WTC11 (cell line): ENCODE measurements at regions not wholly inside any gene's neighbourhood (a gene's known extent, or its start where the extent isn't known, plus 50 kb on each side); places are given as distances from the start of the nearest gene placed in this dataset.

Source experiments
- ATAC-seq: fragments of 200-7000 bp; cut with Tn5 transposase; 2 replicates; pipeline ENCODE4 v1.10.0; 2021; ENCODE audit warnings: mild to moderate bottlenecking, moderate library complexity
- CTCF ChIA-PET: fragments of 300-600 bp; sonication (Branson Sonifier 250); formaldehyde crosslinking; loops from one replicate; lab custom pipeline; 2021; ENCODE audit warnings: antibody characterized with exemption; lab: Charles Lee
- POLR2A ChIA-PET: fragments of 350-600 bp; sonication (Branson Sonifier 250); formaldehyde crosslinking; loops from one replicate; lab custom pipeline; 2021; ENCODE audit warnings: antibody characterized with exemption; lab: Charles Lee
- DNase-seq: peaks from one replicate; pipeline ENCODE4 v3.0.0; 2021; ENCODE audit warnings: low spot score
- H3K27ac Mint-ChIP-seq: 2 replicates; pipeline ENCODE4 v1.8.0; 2021; ENCODE audit warnings: mixed read lengths
- H3K27me3 Mint-ChIP-seq: 2 replicates; pipeline ENCODE4 v1.8.0; 2021; ENCODE audit warnings: low read depth, mild to moderate bottlenecking, moderate library complexity, mixed read lengths
- H3K36me3 Mint-ChIP-seq: 2 replicates; pipeline ENCODE4 v1.8.0; 2021; ENCODE audit warnings: mixed read lengths
- H3K4me1 Mint-ChIP-seq: 2 replicates; pipeline ENCODE4 v1.8.0; 2022; ENCODE audit warnings: mixed read lengths
- H3K4me3 Mint-ChIP-seq: 2 replicates; pipeline ENCODE4 v1.8.0; 2021; ENCODE audit warnings: mild to moderate bottlenecking, moderate library complexity, mixed read lengths
- H3K9me3 Mint-ChIP-seq: 2 replicates; pipeline ENCODE4 v1.8.0; 2021; ENCODE audit warnings: mixed read lengths
- FOXP1 ChIP-seq: sonication (generic); formaldehyde crosslinking; IDR thresholded peaks from 2 replicates; pipeline ENCODE4 v1.8.0; 2022; ENCODE audit warnings: missing genetic modification reagents, mild to moderate bottlenecking, moderate library complexity, borderline replicate concordance
- JAZF1 ChIP-seq: fragments of 250-450 bp; sonication (Bioruptor Pico); IDR thresholded peaks from 2 replicates; pipeline ENCODE4 v1.9.0; 2021; ENCODE audit warnings: moderate library complexity, mild to moderate bottlenecking, inconsistent platforms
- JUN ChIP-seq: sonication (generic); formaldehyde crosslinking; IDR thresholded peaks from 2 replicates; pipeline ENCODE4 v1.8.0; 2023; ENCODE audit warnings: mild to moderate bottlenecking, missing genetic modification reagents
- MAX ChIP-seq: sonication (generic); formaldehyde crosslinking; IDR thresholded peaks from 2 replicates; pipeline ENCODE4 v1.8.0; 2022; ENCODE audit warnings: mild to moderate bottlenecking, missing genetic modification reagents
- MLX ChIP-seq: sonication (generic); formaldehyde crosslinking; IDR thresholded peaks from 2 replicates; pipeline ENCODE4 v1.8.1; 2023; ENCODE audit warnings: mild to moderate bottlenecking, missing genetic modification reagents, moderate library complexity
- NFE2L1 ChIP-seq: sonication (generic); formaldehyde crosslinking; IDR thresholded peaks from 2 replicates; pipeline ENCODE4 v1.8.1; 2023; ENCODE audit warnings: missing genetic modification reagents
- NR2C2 ChIP-seq: sonication (generic); formaldehyde crosslinking; IDR thresholded peaks from 2 replicates; pipeline ENCODE4 v1.8.0; 2022; ENCODE audit warnings: mild to moderate bottlenecking, missing genetic modification reagents
- NR3C1 ChIP-seq: sonication (generic); formaldehyde crosslinking; conservative IDR thresholded peaks from 2 replicates; pipeline ENCODE4 v1.8.1; 2023; ENCODE audit warnings: low read depth, mild to moderate bottlenecking, missing genetic modification reagents
- PRDM15 ChIP-seq: sonication (generic); formaldehyde crosslinking; IDR thresholded peaks from 2 replicates; pipeline ENCODE4 v1.8.0; 2022; ENCODE audit warnings: missing genetic modification reagents
- SMAD3 ChIP-seq: sonication (generic); formaldehyde crosslinking; IDR thresholded peaks from 2 replicates; pipeline ENCODE4 v1.8.0; 2022; ENCODE audit warnings: missing genetic modification reagents, mild to moderate bottlenecking, borderline replicate concordance
- SOX15 ChIP-seq: fragments of 250-450 bp; sonication (Bioruptor Pico); IDR thresholded peaks from 2 replicates; pipeline ENCODE4 v1.9.0; 2021; ENCODE audit warnings: mild to moderate bottlenecking
- SP1 ChIP-seq: sonication (generic); formaldehyde crosslinking; conservative IDR thresholded peaks from 2 replicates; pipeline ENCODE4 v1.8.1; 2022; ENCODE audit warnings: missing genetic modification reagents
- TCF7 ChIP-seq: sonication (generic); formaldehyde crosslinking; IDR thresholded peaks from 2 replicates; pipeline ENCODE4 v1.8.0; 2022; ENCODE audit warnings: mild to moderate bottlenecking, low read depth, missing genetic modification reagents, moderate library complexity
- TEAD1 ChIP-seq: sonication (generic); formaldehyde crosslinking; IDR thresholded peaks from 2 replicates; pipeline ENCODE4 v1.8.0; 2022; ENCODE audit warnings: mild to moderate bottlenecking, missing genetic modification reagents
- TP53 ChIP-seq: sonication (generic); formaldehyde crosslinking; IDR thresholded peaks from 2 replicates; pipeline ENCODE4 v1.8.1; 2023; ENCODE audit warnings: mild to moderate bottlenecking, missing genetic modification reagents
- ZNF263 ChIP-seq: sonication (generic); formaldehyde crosslinking; IDR thresholded peaks from 2 replicates; pipeline ENCODE4 v1.8.1; 2022; ENCODE audit warnings: low read depth, mild to moderate bottlenecking, moderate library complexity, missing genetic modification reagents
- ZNF396 ChIP-seq: fragments of 250-450 bp; sonication (Bioruptor Pico); IDR thresholded peaks from 2 replicates; pipeline ENCODE4 v1.8.0; 2021; ENCODE audit warnings: mild to moderate bottlenecking, moderate library complexity, borderline replicate concordance
- ZNF423 ChIP-seq: fragments of 250-450 bp; sonication (Bioruptor Pico); IDR thresholded peaks from 2 replicates; pipeline ENCODE4 v2.1.2; 2022; ENCODE audit warnings: mild to moderate bottlenecking, moderate library complexity

GRCh38 chr12:77401770-77402081 is 336.4 kb upstream of the E2F7 start (continued):
- TF ChIP-seq MLX (CRISPR knock-in tag), result no peak
- no peak for TF ChIP-seq FOXP1 (CRISPR knock-in tag)

- no peaks in the 10 kb centered on the region for H3K36me3 Mint-ChIP-seq
- no peaks in the 10 kb centered on the region for H3K9me3 Mint-ChIP-seq
- POLR2A ChIA-PET, result no interaction called here
- CTCF ChIA-PET, result no interaction called here
- no peaks in the 10 kb centered on the region for H3K27me3 Mint-ChIP-seq
- no peak overlapping the region for H3K27ac Mint-ChIP-seq
- H3K4me3 Mint-ChIP-seq, result no peak overlapping the region
- H3K4me1 Mint-ChIP-seq, result peaks cover 12% of the 10 kb centered on the region
- DNase-seq (no peak), ATAC-seq (no peak)
- no peak for TF ChIP-seq NR2C2
- no peak for TF ChIP-seq SOX15
- TF ChIP-seq JUN (CRISPR knock-in tag), result no peak
- no peak for TF ChIP-seq MLX (CRISPR knock-in tag)
- TF ChIP-seq PRDM15 (CRISPR knock-in tag), result no peak
- no peak for TF ChIP-seq TP53 (CRISPR knock-in tag)
- TF ChIP-seq NR3C1 (CRISPR knock-in tag), result no peak
- no peak for TF ChIP-seq TCF7 (CRISPR knock-in tag)
- no peak for TF ChIP-seq NFE2L1 (CRISPR knock-in tag)
- no peak for TF ChIP-seq ZNF396 (CRISPR knock-in tag)
- no peak for TF ChIP-seq TEAD1 (CRISPR knock-in tag)
- no peak for TF ChIP-seq MAX (CRISPR knock-in tag)
- TF ChIP-seq SMAD3 (CRISPR knock-in tag), result no peak
- no peak for TF ChIP-seq SP1
- no peak for TF ChIP-seq JAZF1
Measured at GRCh38 chr12:77401064-77401769, 335.8 kb upstream of the E2F7 start.

- ATAC-seq (no peak), DNase-seq (no peak)
- Mint-ChIP-seq H3K4me3 (no peak overlapping the region), H3K27ac (no peak overlapping the region), H3K9me3 (no peaks in the 10 kb centered on the region), H3K27me3 (no peaks in the 10 kb centered on the region), H3K36me3 (no peaks in the 10 kb centered on the region), H3K4me1 (no peaks in the 10 kb centered on the region)
- POLR2A ChIA-PET, result no interaction called here
- CTCF ChIA-PET, result no interaction called here
- TF ChIP-seq ZNF423 (CRISPR knock-in tag) (no peak), SMAD3 (CRISPR knock-in tag) (no peak), ZNF263 (no peak), SOX15 (no peak), NFE2L1 (CRISPR knock-in tag) (no peak)
Measured at GRCh38 chr12:77392467-77393088, 327.2 kb upstream of the E2F7 start.
